Naive thymus-derived CD4-positive, alpha-beta T cell (primary cell): ENCODE measurements at regions not wholly inside any gene's neighbourhood (a gene's known extent, or its start where the extent isn't known, plus 50 kb on each side); places are given as distances from the start of the nearest gene placed in this dataset.
"Not testable (repeated sequence)": the region's sequence is repeated elsewhere in the genome, so short reads cannot be mapped to it uniquely, and the experiment has no call there.

Source experiments
- ATAC-seq: fragments of 150-1000 bp; cut with Tn5 transposase; 2 replicates; pipeline ENCODE4 v1.10.0; 2021; ENCODE audit warnings: mild to moderate bottlenecking, moderate library complexity
- CTCF ChIA-PET: fragments of 350-600 bp; sonication (Branson Sonifier 250); formaldehyde crosslinking; loops from one replicate; lab custom pipeline; 2021; ENCODE audit warnings: antibody characterized with exemption; lab: Charles Lee
- POLR2A ChIA-PET: fragments of 350-600 bp; sonication (Branson Sonifier 250); formaldehyde crosslinking; loops from one replicate; lab custom pipeline; 2021; ENCODE audit warnings: antibody characterized with exemption, inconsistent platforms; lab: Charles Lee
- DNase-seq, 9 donors: peaks; one replicate each; pipeline versions ENCODE4 v3.0.0 to v3.0.0-alpha.2; 2020 to 2022; ENCODE audit warnings: mixed read lengths in 1 of 9
- H3K27ac ChIP-seq: one replicate; pipeline ENCODE4 v1.7.0; 2013; ENCODE audit warnings: mild to moderate bottlenecking, low read depth, low read length, moderate library complexity
- H3K27me3 ChIP-seq, 2 donors: one replicate each; pipeline ENCODE4 v1.7.0; 2013; ENCODE audit warnings: low read length in 2 of 2, mild to moderate bottlenecking in 2 of 2, moderate library complexity in 2 of 2; ENCODE audit not compliant: control insufficient read depth in 2 of 2, insufficient read depth in 2 of 2
- H3K36me3 ChIP-seq, 3 experiments: 1 replicate in 2 of 3; 2 replicates in 1 of 3; pipeline ENCODE4 v1.7.0; 2013; ENCODE audit warnings: low read length in 3 of 3, mild to moderate bottlenecking in 3 of 3, moderate library complexity in 1 of 3; ENCODE audit not compliant: insufficient read depth in 3 of 3, control insufficient read depth in 2 of 3
- H3K4me1 ChIP-seq, 2 donors: one replicate each; pipeline ENCODE4 v1.7.0; 2013; ENCODE audit warnings: low read length in 2 of 2, mild to moderate bottlenecking in 2 of 2, moderate library complexity in 1 of 2; ENCODE audit not compliant: control insufficient read depth in 2 of 2, insufficient read depth in 2 of 2
- H3K4me3 ChIP-seq: 2 replicates; pipeline ENCODE4 v1.7.0; 2013; ENCODE audit warnings: mild to moderate bottlenecking, low read length
- H3K9me3 ChIP-seq, 3 experiments: 1 replicate in 2 of 3; 2 replicates in 1 of 3; pipeline ENCODE4 v1.7.0; 2013; ENCODE audit warnings: low read length in 3 of 3; ENCODE audit not compliant: control insufficient read depth in 2 of 3
- H3K27ac Mint-ChIP-seq, 9 donors: one replicate each; pipeline ENCODE4 v1.8.0; 2020 to 2022; ENCODE audit warnings: mixed read lengths in 9 of 9, mild to moderate bottlenecking in 8 of 9, moderate library complexity in 5 of 9, inconsistent platforms in 2 of 9
- H3K27me3 Mint-ChIP-seq, 5 donors: one replicate each; pipeline ENCODE4 v1.8.0; 2021 to 2022; ENCODE audit warnings: mixed read lengths in 5 of 5, mild to moderate bottlenecking in 1 of 5
- H3K36me3 Mint-ChIP-seq, 5 donors: one replicate each; pipeline ENCODE4 v1.8.0; 2020 to 2022; ENCODE audit warnings: mixed read lengths in 5 of 5, mild to moderate bottlenecking in 3 of 5, inconsistent platforms in 1 of 5
- H3K4me1 Mint-ChIP-seq, 7 donors: one replicate each; pipeline ENCODE4 v1.8.0; 2020 to 2022; ENCODE audit warnings: mixed read lengths in 7 of 7, mild to moderate bottlenecking in 3 of 7, inconsistent platforms in 1 of 7
- H3K4me3 Mint-ChIP-seq, 10 donors: one replicate each; pipeline ENCODE4 v1.8.0; 2020 to 2022; ENCODE audit warnings: mild to moderate bottlenecking in 10 of 10, mixed read lengths in 10 of 10, moderate library complexity in 6 of 10, inconsistent platforms in 2 of 10
- H3K9me3 Mint-ChIP-seq, 11 donors: one replicate each; pipeline ENCODE4 v1.8.0; 2020 to 2022; ENCODE audit warnings: mixed read lengths in 11 of 11, mild to moderate bottlenecking in 4 of 11, inconsistent platforms in 1 of 11, moderate library complexity in 1 of 11
- intact Hi-C, 2 donors: fragments of 100-400 bp; cut with micrococcal nuclease; formaldehyde crosslinking; loops; one replicate each; pipeline ENCODE4 v1.15.1; 2023

- H3K27me3 ChIP-seq: no peaks in the 10 kb centered on the region
- Mint-ChIP-seq H3K9me3 (peaks cover 0 to 17% (median 3%) of the 10 kb centered on the region in 11 donors), H3K27ac (no peak overlapping the region), H3K36me3 (no peaks in the 10 kb centered on the region), H3K27me3 (peaks cover 0 to 2% (median 0%) of the 10 kb centered on the region in 5 donors), H3K4me3 (no peak overlapping the region), H3K4me1 (peaks cover 0 to 2% (median 0%) of the 10 kb centered on the region in 7 donors)
- POLR2A ChIA-PET: no interaction called here
- intact Hi-C loops: no loop called here
- ATAC-seq: no peak
- H3K36me3 ChIP-seq: no peaks in the 10 kb centered on the region
- H3K4me3 ChIP-seq: no peak overlapping the region
- CTCF ChIA-PET: no interaction called here
- peak in 1 of 9 donors; percentile 10 for DNase-seq
- H3K27ac ChIP-seq: no peak overlapping the region
- peaks cover 0 to 3% (median 0%) of the 10 kb centered on the region in 3 experiments for H3K9me3 ChIP-seq
- no peaks in the 10 kb centered on the region for H3K4me1 ChIP-seq
Observed at GRCh38 chr9:134570711-134571325, 70.8 kb upstream of the COL5A1 start.

- H3K27ac Mint-ChIP-seq: no peak overlapping the region
- Histone ChIP-seq H3K27ac (no peak overlapping the region), H3K27me3 (no peaks in the 10 kb centered on the region), H3K36me3 (no peaks in the 10 kb centered on the region), H3K4me3 (no peak overlapping the region), H3K4me1 (no peaks in the 10 kb centered on the region), H3K9me3 (no peaks in the 10 kb centered on the region)
- DNase-seq: peak in 2 of 9 donors; percentile 1 to 17
- no peak overlapping the region for H3K4me3 Mint-ChIP-seq
- intact Hi-C loops: no loop called here
- POLR2A ChIA-PET: no interaction called here
- ATAC-seq: no peak
- no peaks in the 10 kb centered on the region for H3K36me3 Mint-ChIP-seq
- H3K4me1 Mint-ChIP-seq: peaks cover 0 to 2% (median 0%) of the 10 kb centered on the region in 7 donors
- peaks cover 0 to 4% (median 0%) of the 10 kb centered on the region in 5 donors for H3K27me3 Mint-ChIP-seq
- peaks cover 0 to 13% (median 3%) of the 10 kb centered on the region in 11 donors for H3K9me3 Mint-ChIP-seq
- CTCF ChIA-PET: no interaction called here
Observed at GRCh38 chr9:134571326-134571931, 70.2 kb upstream of the COL5A1 start.

- ATAC-seq (no peak), DNase-seq (peak in 2 of 9 donors; percentile 4 to 19)
- Mint-ChIP-seq H3K4me1 (peaks cover 0 to 2% (median 0%) of the 10 kb centered on the region in 7 donors), H3K27ac (no peak overlapping the region), H3K9me3 (peaks cover 0 to 6% (median 3%) of the 10 kb centered on the region in 11 donors), H3K36me3 (no peaks in the 10 kb centered on the region), H3K27me3 (peaks cover 0 to 10% (median 2%) of the 10 kb centered on the region in 5 donors), H3K4me3 (no peak overlapping the region)
- H3K36me3 ChIP-seq: no peaks in the 10 kb centered on the region
- no peaks in the 10 kb centered on the region for H3K9me3 ChIP-seq
- POLR2A ChIA-PET: no interaction called here
- no peak overlapping the region for H3K27ac ChIP-seq
- no peak overlapping the region for H3K4me3 ChIP-seq
- no peaks in the 10 kb centered on the region for H3K4me1 ChIP-seq
- CTCF ChIA-PET: no interaction called here
- intact Hi-C loops: no loop called here
- no peaks in the 10 kb centered on the region for H3K27me3 ChIP-seq
Observed at GRCh38 chr9:134571946-134572917, 69.4 kb upstream of the COL5A1 start.

- H3K27ac ChIP-seq, H3K27me3 ChIP-seq, H3K36me3 ChIP-seq, POLR2A ChIA-PET, H3K27ac Mint-ChIP-seq, H3K4me1 Mint-ChIP-seq, H3K9me3 Mint-ChIP-seq, CTCF ChIA-PET, intact Hi-C loops, ATAC-seq, H3K4me1 ChIP-seq, DNase-seq, H3K4me3 Mint-ChIP-seq, H3K9me3 ChIP-seq, H3K4me3 ChIP-seq, H3K36me3 Mint-ChIP-seq: not testable (repeated sequence)
- peaks cover 8 to 29% (median 25%) of the 10 kb centered on the region in 5 donors for H3K27me3 Mint-ChIP-seq
Observed at GRCh38 chr9:134574686-134575085, 66.9 kb upstream of the COL5A1 start.

GRCh38 chr9:134575103-134575900, 66.3 kb upstream of the COL5A1 start:
- no peaks in the 10 kb centered on the region for H3K4me1 ChIP-seq
- H3K4me3 ChIP-seq: no peak overlapping the region
- ATAC-seq (no peak), DNase-seq (peak in 1 of 9 donors; percentile 10)
- no peaks in the 10 kb centered on the region for H3K27me3 ChIP-seq
- H3K9me3 Mint-ChIP-seq: peaks cover 0 to 11% (median 2%) of the 10 kb centered on the region in 11 donors
- H3K36me3 ChIP-seq: no peaks in the 10 kb centered on the region
- no peaks in the 10 kb centered on the region for H3K36me3 Mint-ChIP-seq
- H3K4me1 Mint-ChIP-seq: peaks cover 0 to 2% (median 0%) of the 10 kb centered on the region in 7 donors
- H3K9me3 ChIP-seq: no peaks in the 10 kb centered on the region
- ChIA-PET POLR2A (no interaction called here), CTCF (no interaction called here)
- no peak overlapping the region for H3K27ac ChIP-seq
- no peak overlapping the region for H3K27ac Mint-ChIP-seq
- H3K27me3 Mint-ChIP-seq: peaks cover 8 to 34% (median 30%) of the 10 kb centered on the region in 5 donors
- intact Hi-C loops: no loop called here
- no peak overlapping the region for H3K4me3 Mint-ChIP-seq

DNA sequence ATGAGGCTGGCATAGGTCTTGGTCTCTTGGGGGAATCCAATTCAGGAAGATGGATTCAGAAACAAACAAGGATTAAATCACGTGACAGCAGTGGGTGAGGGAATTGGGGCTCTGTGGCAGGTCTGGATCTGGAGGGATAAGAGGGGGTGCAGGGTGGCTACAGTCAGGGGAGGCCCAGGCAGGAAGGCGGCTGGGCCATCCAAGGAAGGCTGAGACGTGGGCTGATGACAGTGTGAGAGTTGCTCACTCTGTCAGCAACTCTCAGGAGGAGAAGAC, 65.8 kb upstream of the COL5A1 start:
- DNase-seq (no peak), ATAC-seq (no peak)
- Histone ChIP-seq H3K36me3 (no peaks in the 10 kb centered on the region), H3K9me3 (no peaks in the 10 kb centered on the region), H3K27me3 (no peaks in the 10 kb centered on the region), H3K27ac (no peak overlapping the region), H3K4me1 (no peaks in the 10 kb centered on the region), H3K4me3 (no peak overlapping the region)
- H3K4me3 Mint-ChIP-seq: no peak overlapping the region
- no peaks in the 10 kb centered on the region for H3K36me3 Mint-ChIP-seq
- peaks cover 0 to 17% (median 4%) of the 10 kb centered on the region in 11 donors for H3K9me3 Mint-ChIP-seq
- peaks cover 0 to 2% (median 0%) of the 10 kb centered on the region in 7 donors for H3K4me1 Mint-ChIP-seq
- intact Hi-C loops: no loop called here
- ChIA-PET CTCF (no interaction called here), POLR2A (no interaction called here)
- H3K27me3 Mint-ChIP-seq: peaks cover 11 to 38% (median 33%) of the 10 kb centered on the region in 5 donors
- H3K27ac Mint-ChIP-seq: no peak overlapping the region
